Keratinocyte (primary cell): ENCODE measurements at regions not wholly inside any gene's neighbourhood (a gene's known extent, or its start where the extent isn't known, plus 50 kb on each side); places are given as distances from the start of the nearest gene placed in this dataset.

ENCODE experiments used
- DNase-seq: peaks from one replicate; pipeline ENCODE4 v3.0.0-alpha.2; 2011; ENCODE audit warnings: low read depth, missing footprints, low spot score
- FAIRE-seq: peaks from 2 replicates; lab custom pipeline; 2011; peaks lifted over from hg19 to GRCh38; lab: Jason Lieb, UNC
- H2AFZ ChIP-seq: 2 replicates; pipeline ENCODE4 v1.6.0; 2012; ENCODE audit warnings: low read length, control low read depth, inconsistent platforms; ENCODE audit not compliant: control insufficient read depth
- H3K27ac ChIP-seq: 2 replicates; pipeline ENCODE4 v1.5.1; 2011; ENCODE audit warnings: low read length; ENCODE audit not compliant: control insufficient read depth, insufficient read depth
- H3K27me3 ChIP-seq: 3 replicates; pipeline ENCODE4 v1.6.0; 2011; ENCODE audit warnings: low read length; ENCODE audit not compliant: control insufficient read depth, insufficient read depth; ENCODE audit errors: extremely low read depth
- H3K36me3 ChIP-seq, 2 experiments: 2 replicates in 1 of 2; 3 replicates in 1 of 2; pipeline ENCODE4 v1.5.1; 2011; ENCODE audit warnings: low read length in 2 of 2, mild to moderate bottlenecking in 1 of 2; ENCODE audit not compliant: control insufficient read depth in 2 of 2, insufficient read depth in 2 of 2; ENCODE audit errors: extremely low read depth in 1 of 2
- H3K4me1 ChIP-seq: 3 replicates; pipeline ENCODE4 v1.5.1; 2011; ENCODE audit warnings: low read length; ENCODE audit not compliant: control insufficient read depth, insufficient read depth; ENCODE audit errors: extremely low read depth
- H3K4me2 ChIP-seq: 3 replicates; pipeline ENCODE4 v1.6.0; 2011; ENCODE audit warnings: low read depth, low read length; ENCODE audit not compliant: control insufficient read depth, insufficient read depth; ENCODE audit errors: extremely low read depth
- H3K4me3 ChIP-seq, 3 experiments: fragments of 200-600 bp in 1 of 3; sonication (generic) in 1 of 3; 2 replicates in 2 of 3; 3 replicates in 1 of 3; pipeline ENCODE4 v1.5.1; 2011 to 2016; ENCODE audit warnings: low read length in 3 of 3, mild to moderate bottlenecking in 3 of 3, control low read depth in 2 of 3, inconsistent platforms in 1 of 3, low read depth in 1 of 3, mixed read lengths in 1 of 3, mixed run types in 1 of 3, moderate library complexity in 1 of 3; ENCODE audit not compliant: control insufficient read depth in 2 of 3, insufficient read depth in 2 of 3; ENCODE audit errors: extremely low read depth in 1 of 3
- H3K79me2 ChIP-seq: 2 replicates; pipeline ENCODE4 v1.6.0; 2012; ENCODE audit warnings: low read length; ENCODE audit not compliant: control insufficient read depth, insufficient read depth
- H3K9ac ChIP-seq: 3 replicates; pipeline ENCODE4 v1.6.0; 2011; ENCODE audit warnings: low read length; ENCODE audit not compliant: control insufficient read depth, insufficient read depth; ENCODE audit errors: extremely low read depth
- H3K9me1 ChIP-seq: 3 replicates; pipeline ENCODE4 v1.6.0; 2011; ENCODE audit warnings: low read length; ENCODE audit not compliant: control insufficient read depth, insufficient read depth; ENCODE audit errors: extremely low read depth
- H3K9me3 ChIP-seq: 2 replicates; pipeline ENCODE4 v1.5.1; 2012; ENCODE audit warnings: low read depth, low read length; ENCODE audit not compliant: control insufficient read depth
- H4K20me1 ChIP-seq: 3 replicates; pipeline ENCODE4 v1.6.0; 2011; ENCODE audit warnings: low read length; ENCODE audit not compliant: control insufficient read depth, insufficient read depth; ENCODE audit errors: extremely low read depth
- EZH2 ChIP-seq: IDR thresholded peaks from one replicate; pipeline ENCODE4 v1.6.1; 2012; ENCODE audit warnings: inconsistent platforms, mild to moderate bottlenecking, low read length, moderate library complexity
- dilution Hi-C: fragments of 300-500 bp; cut with MboI; formaldehyde crosslinking; loops from one replicate; pipeline ENCODE4 v1.7.0; 2020; ENCODE audit warnings: low sequenced_read_pairs; ENCODE audit not compliant: extremely low pct_ligation_motif_present
- TF ChIP-seq, protein P1 (sequence below), 3 experiments: IDR thresholded peaks in 1 of 3; conservative IDR thresholded peaks in 1 of 3; optimal IDR thresholded peaks in 1 of 3; 2 replicates in 2 of 3; 3 replicates in 1 of 3; pipeline versions ENCODE3 to v1.5.1; 2011; ENCODE audit warnings: low read length in 3 of 3, mild to moderate bottlenecking in 3 of 3, moderate library complexity in 2 of 3, control low read depth in 1 of 3, inconsistent platforms in 1 of 3; ENCODE audit not compliant: insufficient read depth in 2 of 3; ENCODE audit errors: extremely low read depth in 1 of 3

DNA sequence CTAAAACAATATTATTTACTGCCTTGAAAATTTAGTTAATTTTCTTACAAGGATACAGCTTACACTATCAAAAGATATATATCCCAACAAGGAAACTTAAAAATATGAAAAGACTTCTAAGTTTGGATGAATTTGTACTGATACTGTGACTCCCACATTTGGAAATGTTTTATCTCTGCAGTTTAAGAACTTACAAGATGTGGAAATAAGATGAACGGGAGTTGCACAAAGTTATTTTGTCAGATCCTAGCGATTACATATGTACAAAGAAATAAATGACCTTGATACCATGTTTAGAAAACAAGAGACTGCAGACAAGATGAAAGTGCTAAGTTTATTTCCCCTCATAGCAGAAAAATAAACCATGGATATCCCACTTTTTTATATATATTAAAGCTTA, 103.7 kb upstream of the TMEM106B start:
- H4K20me1 ChIP-seq = no peaks in the 10 kb centered on the region
- no peaks in the 10 kb centered on the region for H3K4me1 ChIP-seq
- no peaks in the 10 kb centered on the region for H3K9me3 ChIP-seq
- no peak overlapping the region for H3K9ac ChIP-seq
- H3K79me2 ChIP-seq = no peaks in the 10 kb centered on the region
- H3K9me1 ChIP-seq = no peaks in the 10 kb centered on the region
- dilution Hi-C loops = no loop called here
- TF ChIP-seq, protein P1, sequence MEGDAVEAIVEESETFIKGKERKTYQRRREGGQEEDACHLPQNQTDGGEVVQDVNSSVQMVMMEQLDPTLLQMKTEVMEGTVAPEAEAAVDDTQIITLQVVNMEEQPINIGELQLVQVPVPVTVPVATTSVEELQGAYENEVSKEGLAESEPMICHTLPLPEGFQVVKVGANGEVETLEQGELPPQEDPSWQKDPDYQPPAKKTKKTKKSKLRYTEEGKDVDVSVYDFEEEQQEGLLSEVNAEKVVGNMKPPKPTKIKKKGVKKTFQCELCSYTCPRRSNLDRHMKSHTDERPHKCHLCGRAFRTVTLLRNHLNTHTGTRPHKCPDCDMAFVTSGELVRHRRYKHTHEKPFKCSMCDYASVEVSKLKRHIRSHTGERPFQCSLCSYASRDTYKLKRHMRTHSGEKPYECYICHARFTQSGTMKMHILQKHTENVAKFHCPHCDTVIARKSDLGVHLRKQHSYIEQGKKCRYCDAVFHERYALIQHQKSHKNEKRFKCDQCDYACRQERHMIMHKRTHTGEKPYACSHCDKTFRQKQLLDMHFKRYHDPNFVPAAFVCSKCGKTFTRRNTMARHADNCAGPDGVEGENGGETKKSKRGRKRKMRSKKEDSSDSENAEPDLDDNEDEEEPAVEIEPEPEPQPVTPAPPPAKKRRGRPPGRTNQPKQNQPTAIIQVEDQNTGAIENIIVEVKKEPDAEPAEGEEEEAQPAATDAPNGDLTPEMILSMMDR (optimal IDR thresholded peaks at IDR 0.05 in 1 of 3, IDR thresholded peaks at IDR 0.05 in 1 of 3, conservative IDR thresholded peaks at IDR 0.05 in 1 of 3; ENCODE audit: extremely low read depth in 1 of 3, insufficient read depth in 2 of 3, low read length in 3 of 3) = no peak
- no peak for TF ChIP-seq EZH2
- H2AFZ ChIP-seq = no peak overlapping the region
- H3K27me3 ChIP-seq = peaks cover 9% of the 10 kb centered on the region
- H3K36me3 ChIP-seq = no peaks in the 10 kb centered on the region
- no peak overlapping the region for H3K4me2 ChIP-seq
- no peak overlapping the region for H3K4me3 ChIP-seq
- FAIRE-seq (no peak), DNase-seq (no peak)
- no peak overlapping the region for H3K27ac ChIP-seq

DNA sequence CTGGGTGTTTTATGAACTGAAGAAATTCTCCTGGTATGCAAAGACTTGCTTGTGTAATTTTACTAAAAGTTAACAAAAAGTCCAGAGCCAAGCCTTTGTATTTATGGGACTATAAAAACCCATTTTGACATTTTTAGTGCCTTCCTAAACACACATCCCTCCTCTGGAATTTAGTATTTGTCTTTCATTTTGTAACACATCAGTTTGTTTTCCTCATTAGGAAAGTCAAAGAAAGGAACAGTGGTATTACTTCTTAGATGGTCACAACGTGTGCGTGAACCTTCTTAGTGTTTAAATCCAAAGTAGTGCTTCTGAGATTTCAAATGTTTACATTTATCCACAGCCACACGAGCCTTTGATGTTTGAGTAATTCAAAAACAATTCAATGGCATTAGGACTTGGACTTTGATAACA, 103.2 kb upstream of the TMEM106B start:
- Histone ChIP-seq H3K4me1 (no peaks in the 10 kb centered on the region), H3K9me1 (no peaks in the 10 kb centered on the region), H3K27ac (no peak overlapping the region), H3K4me2 (no peak overlapping the region), H3K36me3 (no peaks in the 10 kb centered on the region), H2AFZ (no peak overlapping the region), H3K9ac (no peak overlapping the region), H3K4me3 (no peak overlapping the region), H3K9me3 (no peaks in the 10 kb centered on the region), H3K79me2 (no peaks in the 10 kb centered on the region), H3K27me3 (peaks cover 12% of the 10 kb centered on the region), H4K20me1 (no peaks in the 10 kb centered on the region)
- FAIRE-seq = no peak
- dilution Hi-C loops = no loop called here
- TF ChIP-seq, protein P1 (optimal IDR thresholded peaks at IDR 0.05 in 1 of 3, IDR thresholded peaks at IDR 0.05 in 1 of 3, conservative IDR thresholded peaks at IDR 0.05 in 1 of 3; ENCODE audit: extremely low read depth in 1 of 3, insufficient read depth in 2 of 3, low read length in 3 of 3) = no peak
- no peak for TF ChIP-seq EZH2
- no peak for DNase-seq
